H9 (cell line): ENCODE measurements at regions not wholly inside any gene's neighbourhood (a gene's known extent, or its start where the extent isn't known, plus 50 kb on each side); places are given as distances from the start of the nearest gene placed in this dataset.

Source experiments
- DNase-seq: peaks from one replicate; pipeline ENCODE4 v3.0.0-alpha.2; 2017
- H2AFZ ChIP-seq: one replicate; pipeline ENCODE4 v1.6.1; 2013; ENCODE audit warnings: mild to moderate bottlenecking, low read length, control low read depth, moderate library complexity
- H2AK5ac ChIP-seq: 2 replicates; pipeline ENCODE4 v1.6.1; 2013; ENCODE audit warnings: low read length, control low read depth, mixed read lengths; ENCODE audit not compliant: insufficient read length
- H2BK120ac ChIP-seq: one replicate; pipeline ENCODE4 v1.6.1; 2013; ENCODE audit warnings: low read depth, mild to moderate bottlenecking, low read length, control low read depth, inconsistent platforms; ENCODE audit not compliant: poor library complexity, severe bottlenecking
- H2BK12ac ChIP-seq: 2 replicates; pipeline ENCODE4 v1.6.1; 2013; ENCODE audit warnings: low read length, control low read depth, mixed read lengths, low read depth; ENCODE audit not compliant: insufficient read length
- H2BK15ac ChIP-seq: 2 replicates; pipeline ENCODE4 v1.6.1; 2013; ENCODE audit warnings: low read depth, low read length, control low read depth
- H2BK20ac ChIP-seq: one replicate; pipeline ENCODE4 v1.6.1; 2013; ENCODE audit warnings: low read depth, mild to moderate bottlenecking, low read length, control low read depth, inconsistent platforms; ENCODE audit not compliant: poor library complexity, severe bottlenecking
- H2BK5ac ChIP-seq: 2 replicates; pipeline ENCODE4 v1.6.1; 2013; ENCODE audit warnings: low read length, control low read depth, mixed read lengths; ENCODE audit not compliant: insufficient read length
- H3K14ac ChIP-seq: 2 replicates; pipeline ENCODE4 v1.6.1; 2013; ENCODE audit warnings: low read length, control low read depth; ENCODE audit not compliant: insufficient read depth
- H3K18ac ChIP-seq: 2 replicates; pipeline ENCODE4 v1.6.1; 2013; ENCODE audit warnings: low read depth, mild to moderate bottlenecking, mixed read lengths, low read length, control low read depth; ENCODE audit not compliant: insufficient read length
- H3K23ac ChIP-seq: 2 replicates; pipeline ENCODE4 v1.6.1; 2013; ENCODE audit warnings: low read length, control low read depth, mixed read lengths, low read depth; ENCODE audit not compliant: insufficient read length
- H3K23me2 ChIP-seq: 2 replicates; pipeline ENCODE4 v1.6.1; 2013; ENCODE audit warnings: low read depth, mild to moderate bottlenecking, mixed read lengths, low read length, control low read depth; ENCODE audit not compliant: insufficient read length, poor library complexity, severe bottlenecking
- H3K27ac ChIP-seq: 2 replicates; pipeline ENCODE4 v1.5.1; 2013; ENCODE audit warnings: low read length, control low read depth, mixed read lengths, low read depth; ENCODE audit not compliant: insufficient read length
- H3K27me3 ChIP-seq: 2 replicates; pipeline ENCODE4 v1.6.1; 2013; ENCODE audit warnings: low read length, control low read depth, inconsistent platforms; ENCODE audit not compliant: insufficient read depth
- H3K4ac ChIP-seq: 2 replicates; pipeline ENCODE4 v1.6.1; 2013; ENCODE audit warnings: low read depth, mild to moderate bottlenecking, control low read depth, inconsistent platforms, low read length, moderate library complexity
- H3K4me1 ChIP-seq: 2 replicates; pipeline ENCODE4 v1.6.1; 2013; ENCODE audit warnings: low read length, control low read depth, inconsistent platforms; ENCODE audit not compliant: insufficient read depth
- H3K4me2 ChIP-seq: 2 replicates; pipeline ENCODE4 v1.6.1; 2013; ENCODE audit warnings: low read length, control low read depth, mixed read lengths; ENCODE audit not compliant: insufficient read length, insufficient read depth
- H3K56ac ChIP-seq: 2 replicates; pipeline ENCODE4 v1.6.1; 2013; ENCODE audit warnings: low read depth, mild to moderate bottlenecking, mixed read lengths, low read length, control low read depth; ENCODE audit not compliant: insufficient read length
- H3K79me1 ChIP-seq: 2 replicates; pipeline ENCODE4 v1.6.1; 2013; ENCODE audit warnings: low read depth, mild to moderate bottlenecking, moderate library complexity, low read length, control low read depth, inconsistent platforms; ENCODE audit not compliant: insufficient read depth, poor library complexity, severe bottlenecking
- H3K79me2 ChIP-seq: 2 replicates; pipeline ENCODE4 v1.6.1; 2013; ENCODE audit warnings: low read length, control low read depth, inconsistent platforms; ENCODE audit not compliant: insufficient read depth
- H3K9ac ChIP-seq: 2 replicates; pipeline ENCODE4 v1.6.1; 2013; ENCODE audit warnings: low read length, control low read depth, mixed read lengths; ENCODE audit not compliant: insufficient read length; ENCODE audit errors: extremely low read depth
- H3K9me3 ChIP-seq: one replicate; pipeline ENCODE4 v1.6.1; 2013; ENCODE audit warnings: low read depth, low read length, inconsistent platforms; ENCODE audit not compliant: control insufficient read depth
- H3T11ph ChIP-seq: one replicate; pipeline ENCODE4 v1.6.1; 2013; ENCODE audit warnings: mild to moderate bottlenecking, low read length, control low read depth, inconsistent platforms
- H4K20me1 ChIP-seq: one replicate; pipeline ENCODE4 v1.6.1; 2013; ENCODE audit not compliant: control insufficient read depth, insufficient read length, insufficient read depth
- H4K5ac ChIP-seq: 2 replicates; pipeline ENCODE4 v1.6.1; 2013; ENCODE audit warnings: low read depth, mild to moderate bottlenecking, mixed read lengths, low read length, control low read depth; ENCODE audit not compliant: insufficient read length
- H4K8ac ChIP-seq: replicated peaks from 2 replicates; pipeline ENCODE4 v1.6.1; 2013; ENCODE audit warnings: low read length, control low read depth, mixed read lengths, low read depth; ENCODE audit not compliant: insufficient read length
- H4K91ac ChIP-seq: 2 replicates; pipeline ENCODE4 v1.6.1; 2013; ENCODE audit warnings: low read depth, mild to moderate bottlenecking, moderate library complexity, mixed read lengths, low read length, control low read depth; ENCODE audit not compliant: insufficient read length
- H3K27ac Mint-ChIP-seq, 3 experiments: 2 replicates in 2 of 3; 3 replicates in 1 of 3; pipeline ENCODE4 v1.8.0; 2020 to 2021; ENCODE audit warnings: mixed read lengths in 3 of 3, mild to moderate bottlenecking in 1 of 3, moderate library complexity in 1 of 3
- H3K27me3 Mint-ChIP-seq: 2 replicates; pipeline ENCODE4 v1.8.0; 2021; ENCODE audit warnings: low read depth, mild to moderate bottlenecking, moderate library complexity, mixed read lengths
- H3K36me3 Mint-ChIP-seq, 3 experiments: 2 replicates in 2 of 3; 3 replicates in 1 of 3; pipeline ENCODE4 v1.8.0; 2020 to 2021; ENCODE audit warnings: low read depth in 3 of 3, mixed read lengths in 3 of 3; ENCODE audit not compliant: insufficient read depth in 1 of 3
- H3K4me1 Mint-ChIP-seq, 2 experiments: 2 replicates each; pipeline ENCODE4 v1.8.0; 2020; ENCODE audit warnings: mixed read lengths in 2 of 2
- H3K4me3 Mint-ChIP-seq, 2 experiments: 2 replicates in 1 of 2; 3 replicates in 1 of 2; pipeline ENCODE4 v1.8.0; 2020 to 2021; ENCODE audit warnings: mild to moderate bottlenecking in 2 of 2, mixed read lengths in 2 of 2, moderate library complexity in 1 of 2
- H3K9me3 Mint-ChIP-seq, 2 experiments: 2 replicates in 1 of 2; 3 replicates in 1 of 2; pipeline ENCODE4 v1.8.0; 2020; ENCODE audit warnings: mild to moderate bottlenecking in 2 of 2, mixed read lengths in 2 of 2, moderate library complexity in 1 of 2
- WGBS: extraction: QIAGEN DNeasy Blood & Tissue Kit; methylation state at CpG from one replicate; pipeline ENCODE4 v1.1.7; 2013; ENCODE audit warnings: missing lambda C conversion rate, low lambda C conversion rate, mixed read lengths; ENCODE audit not compliant: insufficient read length; ENCODE audit errors: extremely low coverage; 5-methylcytosine and 5-hydroxymethylcytosine counted together
- TF ChIP-seq, protein P1 (sequence below): fragments of 200-600 bp; sonication (generic); conservative IDR thresholded peaks from 3 replicates; pipeline ENCODE4 v1.8.0; 2021; ENCODE audit warnings: antibody characterized with exemption, mild to moderate bottlenecking

DNA sequence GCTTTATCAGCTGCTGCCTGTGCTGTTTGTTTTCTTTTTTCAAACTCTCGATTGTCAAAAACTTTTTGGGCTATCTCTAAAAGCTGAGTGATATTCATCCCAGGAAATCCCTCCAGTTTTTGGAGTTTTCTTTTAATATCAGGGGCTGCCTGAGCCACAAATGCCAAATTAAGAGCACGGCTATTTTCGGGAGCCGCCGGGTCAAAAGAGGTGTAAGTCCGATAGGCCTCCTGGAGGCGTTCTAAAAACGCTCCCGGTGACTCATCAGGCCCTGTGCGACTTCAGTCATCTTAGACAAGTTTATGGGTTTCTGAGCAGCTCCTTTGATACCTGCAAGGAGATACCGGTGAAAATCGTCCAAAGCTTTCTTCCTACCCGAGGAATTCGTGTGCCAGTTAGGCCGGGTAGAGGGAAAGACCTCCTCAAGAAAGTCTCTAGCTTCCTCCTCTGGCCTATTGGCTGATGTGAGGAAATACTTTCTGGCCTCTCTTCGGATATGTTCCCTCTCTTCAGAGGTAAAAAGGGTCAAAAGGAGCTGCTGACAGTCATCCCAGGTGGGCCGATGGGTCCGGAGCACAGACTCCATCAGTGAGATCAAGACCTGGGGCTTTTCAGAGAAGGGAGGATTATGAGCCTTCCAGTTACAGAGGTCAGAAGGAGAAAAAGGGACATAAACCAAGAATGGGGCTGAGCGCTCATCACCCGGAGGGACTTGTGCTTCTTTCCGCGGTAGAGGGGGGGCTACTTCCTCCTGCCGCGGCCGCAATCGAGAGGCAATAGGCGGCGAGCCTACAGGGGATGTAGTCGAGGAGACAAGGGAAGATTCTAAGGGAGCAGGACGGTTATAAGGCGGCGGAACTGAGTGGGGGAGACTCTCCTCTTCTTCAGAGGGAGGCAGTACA is 151.1 kb downstream of the TRIM27 start:
- H3K4me3 Mint-ChIP-seq: peak overlapping the region; percentile 58 to 78
- peaks cover 98% of the 10 kb centered on the region for H3K27me3 Mint-ChIP-seq

More for the DNA sequence above, 151.1 kb downstream of the TRIM27 start:
- Histone ChIP-seq H3K4ac (no peak overlapping the region), H3K9me3 (no peaks in the 10 kb centered on the region), H3K23ac (no peak overlapping the region), H2AFZ (no peak overlapping the region), H4K20me1 (no peaks in the 10 kb centered on the region), H4K5ac (no peak overlapping the region), H2BK15ac (no peak overlapping the region), H4K8ac (no peak overlapping the region), H3K56ac (no peak overlapping the region), H3K79me2 (no peaks in the 10 kb centered on the region), H2BK5ac (no peak overlapping the region), H3K23me2 (peaks cover 14% of the 10 kb centered on the region), H2AK5ac (no peak overlapping the region), H3K9ac (no peak overlapping the region), H2BK12ac (no peak overlapping the region), H2BK120ac (no peak overlapping the region), H3K18ac (no peak overlapping the region), H3K79me1 (no peaks in the 10 kb centered on the region), H3K4me1 (no peaks in the 10 kb centered on the region; the same call in 1 of the 2 replicates), H3K27me3 (peaks cover 78% of the 10 kb centered on the region), H3K4me2 (peak overlapping the region; percentile 75), H2BK20ac (no peak overlapping the region), H3K14ac (no peak overlapping the region), H3T11ph (no peak overlapping the region), H3K27ac (no peak overlapping the region), H4K91ac (no peak overlapping the region)
- H3K36me3 Mint-ChIP-seq: no peaks in the 10 kb centered on the region
- WGBS: no CpG with 5 or more reads among the region's 32 CpGs
- no peak overlapping the region for H3K27ac Mint-ChIP-seq
- peak; percentile 45 for DNase-seq
- TF ChIP-seq, protein P1, sequence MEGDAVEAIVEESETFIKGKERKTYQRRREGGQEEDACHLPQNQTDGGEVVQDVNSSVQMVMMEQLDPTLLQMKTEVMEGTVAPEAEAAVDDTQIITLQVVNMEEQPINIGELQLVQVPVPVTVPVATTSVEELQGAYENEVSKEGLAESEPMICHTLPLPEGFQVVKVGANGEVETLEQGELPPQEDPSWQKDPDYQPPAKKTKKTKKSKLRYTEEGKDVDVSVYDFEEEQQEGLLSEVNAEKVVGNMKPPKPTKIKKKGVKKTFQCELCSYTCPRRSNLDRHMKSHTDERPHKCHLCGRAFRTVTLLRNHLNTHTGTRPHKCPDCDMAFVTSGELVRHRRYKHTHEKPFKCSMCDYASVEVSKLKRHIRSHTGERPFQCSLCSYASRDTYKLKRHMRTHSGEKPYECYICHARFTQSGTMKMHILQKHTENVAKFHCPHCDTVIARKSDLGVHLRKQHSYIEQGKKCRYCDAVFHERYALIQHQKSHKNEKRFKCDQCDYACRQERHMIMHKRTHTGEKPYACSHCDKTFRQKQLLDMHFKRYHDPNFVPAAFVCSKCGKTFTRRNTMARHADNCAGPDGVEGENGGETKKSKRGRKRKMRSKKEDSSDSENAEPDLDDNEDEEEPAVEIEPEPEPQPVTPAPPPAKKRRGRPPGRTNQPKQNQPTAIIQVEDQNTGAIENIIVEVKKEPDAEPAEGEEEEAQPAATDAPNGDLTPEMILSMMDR: no peak
- H3K4me1 Mint-ChIP-seq: peaks cover 71 to 73% of the 10 kb centered on the region in 2 experiments
- H3K9me3 Mint-ChIP-seq: peaks cover 0 to 8% of the 10 kb centered on the region in 2 experiments; a peak in 2 of 5 replicates
